CD14-positive monocyte (primary cell): ENCODE measurements at regions not wholly inside any gene's neighbourhood (a gene's known extent, or its start where the extent isn't known, plus 50 kb on each side); places are given as distances from the start of the nearest gene placed in this dataset.

ENCODE experiments used
- DNase-seq, 3 donors: peaks; one replicate each; pipeline ENCODE4 v3.0.0-alpha.2; 2011 to 2022
- H2AFZ ChIP-seq: 2 replicates; pipeline ENCODE4 v1.6.0; 2012; ENCODE audit warnings: mild to moderate bottlenecking, low read depth, low read length, inconsistent platforms; ENCODE audit not compliant: insufficient read depth, poor library complexity, severe bottlenecking
- H3K27ac ChIP-seq, 2 donors: 1 replicate in 1 of 2; 2 replicates in 1 of 2; pipeline ENCODE4 v1.5.1; 2012 to 2013; ENCODE audit warnings: low read length in 2 of 2, control low read depth in 1 of 2, inconsistent platforms in 1 of 2, low read depth in 1 of 2, mild to moderate bottlenecking in 1 of 2
- H3K27me3 ChIP-seq, 2 donors: one replicate each; pipeline versions ENCODE4 v1.6.0 to v1.6.1; 2011 to 2013; ENCODE audit warnings: low read length in 2 of 2; ENCODE audit not compliant: control insufficient read depth in 2 of 2, insufficient read depth in 2 of 2
- H3K36me3 ChIP-seq, 2 donors: replicated peaks in 1 of 2; 1 replicate in 1 of 2; 2 replicates in 1 of 2; pipeline versions ENCODE4 v1.5.1 to v1.6.1; 2012 to 2013; ENCODE audit warnings: low read length in 2 of 2, control low read depth in 1 of 2, inconsistent platforms in 1 of 2, mild to moderate bottlenecking in 1 of 2; ENCODE audit not compliant: insufficient read depth in 2 of 2, control insufficient read depth in 1 of 2
- H3K4me1 ChIP-seq, 2 donors: 1 replicate in 1 of 2; 2 replicates in 1 of 2; pipeline versions ENCODE4 v1.5.1 to v1.6.1; 2012 to 2013; ENCODE audit warnings: low read length in 2 of 2, control low read depth in 1 of 2, inconsistent platforms in 1 of 2, mild to moderate bottlenecking in 1 of 2, moderate library complexity in 1 of 2; ENCODE audit not compliant: insufficient read depth in 2 of 2, control insufficient read depth in 1 of 2
- H3K4me2 ChIP-seq: replicated peaks from 2 replicates; pipeline ENCODE3; 2012; ENCODE audit warnings: low read length, moderate library complexity, mild to moderate bottlenecking; ENCODE audit not compliant: poor library complexity, severe bottlenecking; ENCODE audit errors: extremely low read depth
- H3K4me3 ChIP-seq, 3 experiments: fragments of 200-600 bp in 1 of 3; sonication (generic) in 1 of 3; replicated peaks in 1 of 3; 1 replicate in 2 of 3; 2 replicates in 1 of 3; pipeline ENCODE4 v1.5.1; 2011 to 2013; ENCODE audit warnings: low read length in 3 of 3, mild to moderate bottlenecking in 3 of 3, control low read depth in 2 of 3, low read depth in 2 of 3, inconsistent platforms in 1 of 3, moderate library complexity in 1 of 3
- H3K79me2 ChIP-seq: 2 replicates; pipeline ENCODE4 v1.6.0; 2012; ENCODE audit warnings: mild to moderate bottlenecking, control low read depth, inconsistent platforms, low read length, moderate library complexity; ENCODE audit not compliant: insufficient read depth
- H3K9ac ChIP-seq: 2 replicates; pipeline ENCODE4 v1.6.0; 2017; ENCODE audit warnings: low read length, mild to moderate bottlenecking; ENCODE audit not compliant: insufficient read depth, poor library complexity, severe bottlenecking
- H3K9me3 ChIP-seq, 2 donors: replicated peaks in 1 of 2; 1 replicate in 1 of 2; 2 replicates in 1 of 2; pipeline versions ENCODE4 v1.5.1 to v1.6.1; 2012 to 2013; ENCODE audit warnings: low read length in 2 of 2, control low read depth in 1 of 2; ENCODE audit not compliant: control insufficient read depth in 1 of 2, insufficient read depth in 1 of 2
- H4K20me1 ChIP-seq: 2 replicates; pipeline ENCODE4 v1.6.0; 2012; ENCODE audit warnings: mild to moderate bottlenecking, low read length, control low read depth, moderate library complexity; ENCODE audit not compliant: insufficient read depth
- H3K27ac Mint-ChIP-seq, 7 donors: one replicate each; pipeline ENCODE4 v1.8.0; 2020; ENCODE audit warnings: mild to moderate bottlenecking in 7 of 7, mixed read lengths in 7 of 7, moderate library complexity in 6 of 7, inconsistent platforms in 2 of 7
- H3K27me3 Mint-ChIP-seq, 3 donors: one replicate each; pipeline ENCODE4 v1.8.0; 2021 to 2022; ENCODE audit warnings: low read depth in 3 of 3, mild to moderate bottlenecking in 3 of 3, mixed read lengths in 3 of 3, moderate library complexity in 3 of 3, inconsistent platforms in 1 of 3
- H3K36me3 Mint-ChIP-seq, 2 donors: one replicate each; pipeline ENCODE4 v1.8.0; 2020; ENCODE audit warnings: mixed read lengths in 2 of 2, inconsistent platforms in 1 of 2, mild to moderate bottlenecking in 1 of 2
- H3K4me1 Mint-ChIP-seq: one replicate; pipeline ENCODE4 v1.8.0; 2020; ENCODE audit warnings: mild to moderate bottlenecking, mixed read lengths
- H3K4me3 Mint-ChIP-seq, 2 donors: one replicate each; pipeline ENCODE4 v1.8.0; 2020; ENCODE audit warnings: mild to moderate bottlenecking in 2 of 2, mixed read lengths in 2 of 2, moderate library complexity in 1 of 2
- H3K9me3 Mint-ChIP-seq, 7 donors: one replicate each; pipeline ENCODE4 v1.8.0; 2020 to 2022; ENCODE audit warnings: mixed read lengths in 7 of 7, mild to moderate bottlenecking in 6 of 7, moderate library complexity in 6 of 7, inconsistent platforms in 2 of 7
- WGBS: methylation state at CpG from one replicate; pipeline ENCODE4 v1.1.5; 2013; ENCODE audit warnings: missing lambda C conversion rate; ENCODE audit not compliant: insufficient coverage; 5-methylcytosine and 5-hydroxymethylcytosine counted together
- intact Hi-C, 2 donors: fragments of 100-400 bp; cut with micrococcal nuclease; formaldehyde crosslinking; loops; one replicate each; pipeline versions ENCODE4 v1.15.0 to v1.15.1; 2023
- TF ChIP-seq, protein P1 (sequence below): fragments of 200-600 bp; IDR thresholded peaks from one replicate; pipeline ENCODE4 v1.8.0; 2022; ENCODE audit warnings: antibody characterized with exemption, mild to moderate bottlenecking

DNA sequence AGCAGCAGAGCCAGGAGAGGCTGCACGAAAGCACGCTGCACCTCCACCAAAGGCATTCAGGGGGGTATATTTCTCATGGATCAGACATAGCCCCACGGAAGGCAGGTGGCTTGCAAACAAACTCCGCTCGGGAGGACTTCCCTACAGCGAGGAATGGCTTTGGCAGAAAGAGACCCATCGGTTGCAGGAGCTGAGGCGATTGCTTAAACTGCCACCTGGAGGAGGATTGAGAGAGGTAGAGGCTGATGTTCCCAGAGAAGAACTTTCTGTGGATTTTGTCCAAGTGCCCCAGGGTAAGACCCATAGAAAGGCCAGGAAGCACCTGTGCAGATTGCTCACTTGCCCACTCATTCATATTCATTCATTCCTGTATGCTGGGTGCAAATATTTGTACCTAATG lies 89.1 kb downstream of the NEUROD6 start:
- H3K4me2 ChIP-seq: no peak overlapping the region
- TF ChIP-seq, protein P1, sequence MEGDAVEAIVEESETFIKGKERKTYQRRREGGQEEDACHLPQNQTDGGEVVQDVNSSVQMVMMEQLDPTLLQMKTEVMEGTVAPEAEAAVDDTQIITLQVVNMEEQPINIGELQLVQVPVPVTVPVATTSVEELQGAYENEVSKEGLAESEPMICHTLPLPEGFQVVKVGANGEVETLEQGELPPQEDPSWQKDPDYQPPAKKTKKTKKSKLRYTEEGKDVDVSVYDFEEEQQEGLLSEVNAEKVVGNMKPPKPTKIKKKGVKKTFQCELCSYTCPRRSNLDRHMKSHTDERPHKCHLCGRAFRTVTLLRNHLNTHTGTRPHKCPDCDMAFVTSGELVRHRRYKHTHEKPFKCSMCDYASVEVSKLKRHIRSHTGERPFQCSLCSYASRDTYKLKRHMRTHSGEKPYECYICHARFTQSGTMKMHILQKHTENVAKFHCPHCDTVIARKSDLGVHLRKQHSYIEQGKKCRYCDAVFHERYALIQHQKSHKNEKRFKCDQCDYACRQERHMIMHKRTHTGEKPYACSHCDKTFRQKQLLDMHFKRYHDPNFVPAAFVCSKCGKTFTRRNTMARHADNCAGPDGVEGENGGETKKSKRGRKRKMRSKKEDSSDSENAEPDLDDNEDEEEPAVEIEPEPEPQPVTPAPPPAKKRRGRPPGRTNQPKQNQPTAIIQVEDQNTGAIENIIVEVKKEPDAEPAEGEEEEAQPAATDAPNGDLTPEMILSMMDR: no peak
- no peak overlapping the region for H2AFZ ChIP-seq
- no peak overlapping the region for H3K27ac ChIP-seq
- H3K9me3 ChIP-seq: no peaks in the 10 kb centered on the region
- no peaks in the 10 kb centered on the region for H4K20me1 ChIP-seq
- H3K4me1 Mint-ChIP-seq: no peaks in the 10 kb centered on the region
- H3K79me2 ChIP-seq: no peaks in the 10 kb centered on the region
- no peak for DNase-seq
- H3K4me1 ChIP-seq: no peaks in the 10 kb centered on the region
- 58% methylated on average over 7 of the region's 8 CpGs for WGBS
- intact Hi-C loops: no loop called here
- H3K4me3 Mint-ChIP-seq: no peak overlapping the region
- no peak overlapping the region for H3K4me3 ChIP-seq
- H3K9me3 Mint-ChIP-seq: peaks cover 0 to 5% (median 0%) of the 10 kb centered on the region in 7 donors
- H3K9ac ChIP-seq: no peak overlapping the region
- no peaks in the 10 kb centered on the region for H3K36me3 ChIP-seq
- H3K27ac Mint-ChIP-seq: no peak overlapping the region
- peaks cover 4 to 7% (median 6%) of the 10 kb centered on the region in 3 donors for H3K27me3 Mint-ChIP-seq
- no peaks in the 10 kb centered on the region for H3K27me3 ChIP-seq
- no peaks in the 10 kb centered on the region for H3K36me3 Mint-ChIP-seq

DNA sequence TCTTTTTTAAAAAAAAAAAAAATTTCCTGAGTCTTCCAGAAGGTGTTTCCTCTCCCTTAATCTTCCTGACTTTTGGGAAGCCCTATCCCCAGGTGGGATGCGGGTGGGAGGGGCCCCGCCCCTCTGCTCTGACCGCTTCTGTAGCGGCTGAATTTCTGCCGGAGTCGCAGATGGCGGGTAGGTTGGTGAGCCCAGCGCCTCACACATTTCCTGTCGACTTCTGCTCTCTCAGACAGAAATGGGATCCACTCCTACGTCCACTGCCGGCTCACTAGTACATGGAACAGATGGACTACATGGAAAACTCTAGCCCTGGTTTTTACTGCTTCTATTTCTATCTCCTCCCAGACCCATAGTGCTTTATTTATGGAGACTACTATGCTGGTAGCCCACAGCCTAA lies 90.9 kb downstream of the NEUROD6 start:
- H3K27me3 ChIP-seq: no peaks in the 10 kb centered on the region
- no peak overlapping the region for H3K4me2 ChIP-seq
- H3K9me3 Mint-ChIP-seq: peaks cover 0 to 4% (median 0%) of the 10 kb centered on the region in 7 donors
- no peaks in the 10 kb centered on the region for H3K79me2 ChIP-seq
- no peak overlapping the region for H3K27ac Mint-ChIP-seq
- H3K36me3 ChIP-seq: no peaks in the 10 kb centered on the region
- TF ChIP-seq, protein P1: no peak
- no peak overlapping the region for H3K4me3 ChIP-seq
- H4K20me1 ChIP-seq: no peaks in the 10 kb centered on the region
- no peak overlapping the region for H3K27ac ChIP-seq
- peaks cover 4 to 7% (median 6%) of the 10 kb centered on the region in 3 donors for H3K27me3 Mint-ChIP-seq
- H3K4me1 Mint-ChIP-seq: no peaks in the 10 kb centered on the region
- DNase-seq: no peak
- no peak overlapping the region for H2AFZ ChIP-seq
- no peaks in the 10 kb centered on the region for H3K4me1 ChIP-seq
- H3K36me3 Mint-ChIP-seq: no peaks in the 10 kb centered on the region
- 52% methylated on average over 7 of the region's 11 CpGs for WGBS
- H3K9me3 ChIP-seq: no peaks in the 10 kb centered on the region
- intact Hi-C loops: no loop called here
- H3K4me3 Mint-ChIP-seq: no peak overlapping the region
- H3K9ac ChIP-seq: no peak overlapping the region
